ENCODE measurements at regions not wholly inside any gene's neighbourhood (a gene's known extent, or its start where the extent isn't known, plus 50 kb on each side); places are given as distances from the start of the nearest gene placed in this dataset.

- no peaks in the 10 kb centered on the region for H3K79me2 ChIP-seq (ENCODE audit: low read length)
- H3K9me3 ChIP-seq (ENCODE audit: insufficient read depth, low read length): no peaks in the 10 kb centered on the region
- no peaks in the 10 kb centered on the region for H4K20me1 ChIP-seq (ENCODE audit: insufficient read depth, low read length)
- TF ChIP-seq EZH2phosphoT487 (IDR thresholded peaks at IDR 0.05; ENCODE audit: low read depth): no peak
- TF ChIP-seq CTCF (IDR thresholded peaks at IDR 0.05; ENCODE audit: low read depth, low read length): no peak
- H2AFZ ChIP-seq (ENCODE audit: low read depth, low read length): no peak overlapping the region
- H3K9ac ChIP-seq (ENCODE audit: low read length): no peak overlapping the region
- H3K4me2 ChIP-seq (ENCODE audit: low read length): no peak overlapping the region
- H3K36me3 ChIP-seq (replicated peaks; ENCODE audit: low read depth, low read length): no peaks in the 10 kb centered on the region
- H3K27me3 ChIP-seq (ENCODE audit: low read depth, low read length): no peaks in the 10 kb centered on the region
- no peak overlapping the region for H3K27ac ChIP-seq (ENCODE audit: low read length)
- no peak overlapping the region for H3K4me3 ChIP-seq (ENCODE audit: low read length)
- H3K4me1 ChIP-seq (ENCODE audit: low read length): no peaks in the 10 kb centered on the region
These were observed 565.7 kb downstream of the TCERG1L start for GRCh38 chr10:130745821-130746220.

- Histone ChIP-seq H3K27ac (ENCODE audit: low read length) (no peak overlapping the region), H3K4me2 (ENCODE audit: low read length) (no peak overlapping the region), H3K27me3 (ENCODE audit: low read depth, low read length) (no peaks in the 10 kb centered on the region), H3K36me3 (replicated peaks; ENCODE audit: low read depth, low read length) (no peaks in the 10 kb centered on the region), H3K79me2 (ENCODE audit: low read length) (no peaks in the 10 kb centered on the region), H2AFZ (ENCODE audit: low read depth, low read length) (no peak overlapping the region), H3K4me1 (ENCODE audit: low read length) (no peaks in the 10 kb centered on the region), H4K20me1 (ENCODE audit: insufficient read depth, low read length) (no peaks in the 10 kb centered on the region), H3K4me3 (ENCODE audit: low read length) (no peak overlapping the region), H3K9ac (ENCODE audit: low read length) (no peak overlapping the region), H3K9me3 (ENCODE audit: insufficient read depth, low read length) (no peaks in the 10 kb centered on the region)
- TF ChIP-seq EZH2phosphoT487 (IDR thresholded peaks at IDR 0.05; ENCODE audit: low read depth): no peak
- no peak for TF ChIP-seq CTCF (IDR thresholded peaks at IDR 0.05; ENCODE audit: low read depth, low read length)
These were observed 565.2 kb downstream of the TCERG1L start for GRCh38 chr10:130746311-130746710.

- Histone ChIP-seq H3K27ac (ENCODE audit: low read length) (no peak overlapping the region), H3K79me2 (ENCODE audit: low read length) (no peaks in the 10 kb centered on the region), H2AFZ (ENCODE audit: low read depth, low read length) (no peak overlapping the region), H3K4me2 (ENCODE audit: low read length) (no peak overlapping the region), H3K27me3 (ENCODE audit: low read depth, low read length) (no peaks in the 10 kb centered on the region), H3K9ac (ENCODE audit: low read length) (no peak overlapping the region), H4K20me1 (ENCODE audit: insufficient read depth, low read length) (no peaks in the 10 kb centered on the region), H3K9me3 (ENCODE audit: insufficient read depth, low read length) (no peaks in the 10 kb centered on the region), H3K36me3 (replicated peaks; ENCODE audit: low read depth, low read length) (no peaks in the 10 kb centered on the region), H3K4me3 (ENCODE audit: low read length) (no peak overlapping the region), H3K4me1 (ENCODE audit: low read length) (no peaks in the 10 kb centered on the region)
- no peak for TF ChIP-seq CTCF (IDR thresholded peaks at IDR 0.05; ENCODE audit: low read depth, low read length)
- no peak for TF ChIP-seq EZH2phosphoT487 (IDR thresholded peaks at IDR 0.05; ENCODE audit: low read depth)
These were observed 564.2 kb downstream of the TCERG1L start for GRCh38 chr10:130747356-130747755.

- TF ChIP-seq CTCF (IDR thresholded peaks at IDR 0.05; ENCODE audit: low read depth, low read length): no peak
- no peak for TF ChIP-seq EZH2phosphoT487 (IDR thresholded peaks at IDR 0.05; ENCODE audit: low read depth)
- Histone ChIP-seq H3K4me2 (ENCODE audit: low read length) (no peak overlapping the region), H3K36me3 (replicated peaks; ENCODE audit: low read depth, low read length) (no peaks in the 10 kb centered on the region), H2AFZ (ENCODE audit: low read depth, low read length) (no peak overlapping the region), H3K9me3 (ENCODE audit: insufficient read depth, low read length) (no peaks in the 10 kb centered on the region), H3K27ac (ENCODE audit: low read length) (no peak overlapping the region), H3K4me1 (ENCODE audit: low read length) (no peaks in the 10 kb centered on the region), H3K9ac (ENCODE audit: low read length) (no peak overlapping the region), H3K27me3 (ENCODE audit: low read depth, low read length) (no peaks in the 10 kb centered on the region), H3K79me2 (ENCODE audit: low read length) (no peaks in the 10 kb centered on the region), H4K20me1 (ENCODE audit: insufficient read depth, low read length) (no peaks in the 10 kb centered on the region), H3K4me3 (ENCODE audit: low read length) (no peak overlapping the region)
These were observed 563.6 kb downstream of the TCERG1L start for GRCh38 chr10:130747946-130748345.

Data from OCI-LY3 (cell line).